OCI-LY7 (cell line): ENCODE measurements at regions not wholly inside any gene's neighbourhood (a gene's known extent, or its start where the extent isn't known, plus 50 kb on each side); places are given as distances from the start of the nearest gene placed in this dataset.
"Not testable (repeated sequence)": the region's sequence is repeated elsewhere in the genome, so short reads cannot be mapped to it uniquely, and the experiment has no call there.

Experiments used
- EZH2phosphoT487 ChIP-seq: fragments of 200-600 bp; sonication (generic); IDR thresholded peaks from 2 replicates; pipeline ENCODE4 v1.6.1; 2018; ENCODE audit warnings: low read depth, borderline replicate concordance, mild to moderate bottlenecking, mixed run types, antibody characterized with exemption, low read length, moderate library complexity, mixed read lengths
- TF ChIP-seq, protein P1 (sequence below): fragments of 200-600 bp; sonication (generic); conservative IDR thresholded peaks from 2 replicates; pipeline ENCODE4 v1.5.1; 2014; ENCODE audit warnings: mild to moderate bottlenecking, antibody characterized with exemption, low read length, moderate library complexity, mixed read lengths

DNA sequence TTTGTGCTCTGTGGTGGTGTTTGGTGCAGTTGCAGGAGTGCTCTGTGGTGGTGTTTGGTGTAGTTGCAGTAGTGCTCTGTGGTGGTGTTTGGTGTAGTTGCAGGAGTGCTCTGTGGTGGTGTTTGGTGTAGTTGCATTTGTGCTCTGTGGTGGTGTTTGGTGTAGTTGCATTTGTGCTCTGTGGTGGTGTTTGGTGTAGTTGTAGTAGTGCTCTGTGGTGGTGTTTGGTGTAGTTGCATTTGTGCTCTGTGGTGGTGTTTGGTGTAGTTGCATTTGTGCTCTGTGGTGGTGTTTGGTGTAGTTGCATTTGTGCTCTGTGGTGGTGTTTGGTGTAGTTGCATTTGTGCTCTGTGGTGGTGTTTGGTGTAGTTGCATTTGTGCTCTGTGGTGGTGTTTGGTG lies 705.7 kb upstream of the FRG1 start:
- TF ChIP-seq, protein P1, sequence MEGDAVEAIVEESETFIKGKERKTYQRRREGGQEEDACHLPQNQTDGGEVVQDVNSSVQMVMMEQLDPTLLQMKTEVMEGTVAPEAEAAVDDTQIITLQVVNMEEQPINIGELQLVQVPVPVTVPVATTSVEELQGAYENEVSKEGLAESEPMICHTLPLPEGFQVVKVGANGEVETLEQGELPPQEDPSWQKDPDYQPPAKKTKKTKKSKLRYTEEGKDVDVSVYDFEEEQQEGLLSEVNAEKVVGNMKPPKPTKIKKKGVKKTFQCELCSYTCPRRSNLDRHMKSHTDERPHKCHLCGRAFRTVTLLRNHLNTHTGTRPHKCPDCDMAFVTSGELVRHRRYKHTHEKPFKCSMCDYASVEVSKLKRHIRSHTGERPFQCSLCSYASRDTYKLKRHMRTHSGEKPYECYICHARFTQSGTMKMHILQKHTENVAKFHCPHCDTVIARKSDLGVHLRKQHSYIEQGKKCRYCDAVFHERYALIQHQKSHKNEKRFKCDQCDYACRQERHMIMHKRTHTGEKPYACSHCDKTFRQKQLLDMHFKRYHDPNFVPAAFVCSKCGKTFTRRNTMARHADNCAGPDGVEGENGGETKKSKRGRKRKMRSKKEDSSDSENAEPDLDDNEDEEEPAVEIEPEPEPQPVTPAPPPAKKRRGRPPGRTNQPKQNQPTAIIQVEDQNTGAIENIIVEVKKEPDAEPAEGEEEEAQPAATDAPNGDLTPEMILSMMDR, result not testable (repeated sequence)
- not testable (repeated sequence) for TF ChIP-seq EZH2phosphoT487
